NCI-H2029 (cell line): ENCODE measurements at regions not wholly inside any gene's neighbourhood (a gene's known extent, or its start where the extent isn't known, plus 50 kb on each side); places are given as distances from the start of the nearest gene placed in this dataset.
"Not testable (repeated sequence)": the region's sequence is repeated elsewhere in the genome, so short reads cannot be mapped to it uniquely, and the experiment has no call there.

Experiments used
- DNase-seq: peaks from one replicate; lab custom pipeline; 2025; lab: John Stamatoyannopoulos, UW

DNA sequence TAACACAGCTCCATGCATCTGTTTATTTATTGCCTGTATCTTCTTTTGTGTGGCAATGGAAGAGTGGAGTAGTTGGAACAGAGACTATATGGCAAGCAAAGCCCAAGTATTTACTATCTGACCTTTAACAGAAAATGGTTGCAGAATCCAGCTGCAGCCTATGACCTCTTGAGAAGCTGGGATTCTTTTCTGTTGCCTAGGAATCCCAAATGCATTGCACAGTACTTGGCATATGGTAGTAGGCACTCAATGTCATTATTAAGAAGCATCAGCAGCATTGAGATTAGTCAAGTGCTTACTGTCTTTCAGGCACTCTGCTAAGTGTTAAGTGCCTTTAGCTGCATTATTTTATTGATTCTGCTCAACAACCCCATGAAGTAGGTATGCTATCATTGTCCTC, 331.6 kb downstream of the CCDC85A start:
- no peak for DNase-seq

DNA sequence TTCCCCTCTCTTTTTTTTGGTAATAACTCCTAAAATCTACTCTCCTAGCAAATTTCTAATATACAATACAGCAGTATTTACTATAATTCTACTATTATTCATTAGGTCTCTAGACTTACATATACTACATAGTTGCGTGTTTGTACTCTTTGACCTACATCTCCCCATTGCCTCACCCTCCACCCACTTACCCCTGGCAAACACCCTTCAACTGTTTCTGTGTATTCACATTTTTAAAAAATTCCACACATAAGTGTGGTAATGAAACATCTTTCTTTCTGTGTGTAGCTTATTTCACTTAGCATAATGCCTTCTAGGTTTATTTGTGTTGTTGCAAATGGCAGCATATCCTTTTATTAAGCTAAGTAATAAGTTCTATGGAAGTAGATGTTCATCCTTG, 336.0 kb downstream of the CCDC85A start:
- DNase-seq: no peak

DNA sequence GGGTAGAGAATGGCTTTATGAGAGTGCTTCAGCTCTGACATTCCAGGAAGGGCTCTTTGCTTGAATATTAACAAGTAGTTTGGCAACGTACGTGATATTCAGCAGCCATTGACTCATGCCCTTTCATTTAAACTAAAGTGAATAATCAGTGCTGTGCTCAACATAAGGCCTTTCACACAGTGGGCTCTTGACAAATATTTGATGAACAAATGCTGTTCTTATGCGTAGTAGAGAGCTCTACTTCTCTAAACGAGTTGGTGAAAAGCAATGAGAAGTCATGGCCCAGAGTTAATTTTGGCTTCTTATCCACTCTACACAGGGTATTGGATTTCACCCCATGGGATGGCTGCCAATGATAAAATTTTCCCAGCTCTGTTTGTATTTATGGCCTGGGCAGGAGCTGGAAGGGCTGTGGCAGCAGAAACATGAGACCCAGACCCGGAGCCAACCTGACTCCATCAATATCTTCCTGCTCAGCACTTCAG, 338.9 kb downstream of the CCDC85A start:
- peak; percentile 92 for DNase-seq

DNA sequence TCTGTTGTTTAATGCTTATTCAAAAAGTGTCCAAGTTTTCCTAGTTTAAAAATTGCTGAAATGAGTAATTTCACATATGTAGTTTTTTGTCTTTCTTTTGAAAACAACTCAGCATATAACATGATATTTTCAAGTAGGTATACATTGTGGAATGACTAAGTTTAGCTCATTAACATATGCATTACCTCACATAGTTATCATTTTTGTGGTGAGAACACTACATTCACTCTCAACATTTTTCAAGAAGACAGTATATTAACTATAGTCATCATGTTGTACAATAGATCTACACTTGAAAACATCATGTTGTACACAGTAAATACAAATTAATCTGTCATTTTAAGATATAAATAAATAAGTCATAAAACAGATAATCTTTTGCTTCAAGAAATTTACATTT, 340.0 kb downstream of the CCDC85A start:
- no peak for DNase-seq

DNA sequence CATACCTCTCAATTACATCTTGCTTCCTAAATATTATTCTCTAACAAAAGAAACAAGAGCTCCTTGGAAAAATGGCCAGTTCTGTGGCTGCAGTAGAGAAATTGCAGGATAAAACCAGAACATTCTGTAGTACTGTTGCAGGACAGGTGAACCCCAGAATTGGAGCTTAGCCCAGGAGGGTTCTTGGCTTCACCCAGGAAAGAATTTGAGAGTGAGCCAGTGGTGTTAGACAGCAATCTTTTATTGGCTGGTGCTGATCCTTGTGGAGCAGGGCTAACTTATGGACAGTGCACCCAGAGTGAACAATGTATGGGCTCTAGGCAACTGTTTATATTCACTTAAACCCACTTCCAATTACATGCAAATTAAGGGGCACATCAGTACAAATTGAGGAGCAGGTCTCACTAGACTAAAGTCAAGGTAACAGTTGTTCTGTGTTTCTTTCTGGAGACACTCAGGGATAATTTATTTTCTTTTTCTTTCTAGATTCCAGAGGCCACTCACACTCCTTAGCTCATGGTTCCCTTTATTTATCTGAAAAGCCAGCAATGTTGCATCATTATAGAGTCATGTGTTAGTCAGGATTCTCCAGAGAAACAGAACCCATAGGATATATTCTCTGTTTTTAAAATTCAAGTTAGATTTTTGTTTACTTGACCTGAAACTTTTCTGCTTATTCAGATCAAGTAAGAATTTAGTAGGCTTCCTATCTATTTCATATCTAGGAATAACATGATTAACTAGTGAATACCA, 348.1 kb downstream of the CCDC85A start:
- DNase-seq: no peak

DNA sequence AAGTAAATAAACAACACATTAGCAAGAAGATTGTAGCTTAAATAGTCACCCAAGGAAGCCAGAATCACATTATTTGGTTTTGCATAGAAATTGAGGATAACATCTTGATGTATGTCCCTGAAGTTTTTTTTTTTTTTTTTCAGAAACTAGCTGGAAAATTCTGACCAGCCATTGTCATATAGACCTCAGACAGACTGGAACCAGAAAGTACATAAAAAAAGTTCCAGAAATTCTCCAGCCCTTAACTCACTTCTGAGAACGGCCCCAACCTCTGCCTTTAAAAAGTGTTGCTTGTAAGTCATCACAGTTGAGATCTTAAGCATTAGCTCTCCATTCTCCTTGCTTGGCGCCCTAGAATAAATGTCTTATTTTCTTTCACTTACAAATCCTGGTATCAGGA, 350.5 kb downstream of the CCDC85A start:
- DNase-seq: no peak

DNA sequence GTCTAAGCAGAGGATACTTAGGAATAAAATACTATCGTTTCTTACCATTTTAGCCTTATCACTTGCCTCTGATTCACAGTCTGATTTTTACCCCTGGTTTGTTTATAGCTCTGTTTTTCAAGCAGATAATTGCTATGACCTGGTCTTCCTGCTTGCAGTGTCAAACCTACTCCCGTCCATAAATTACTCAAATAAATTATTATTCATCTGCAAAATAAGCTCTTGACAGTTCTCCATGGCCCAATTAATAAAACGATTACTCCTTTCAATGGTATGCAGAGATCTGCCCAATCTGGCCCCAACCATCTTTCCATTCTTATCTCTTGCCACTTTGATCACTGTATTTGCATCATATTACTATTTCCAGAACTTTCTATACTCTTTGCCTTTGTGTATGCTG, 354.0 kb downstream of the CCDC85A start:
- no peak for DNase-seq

DNA sequence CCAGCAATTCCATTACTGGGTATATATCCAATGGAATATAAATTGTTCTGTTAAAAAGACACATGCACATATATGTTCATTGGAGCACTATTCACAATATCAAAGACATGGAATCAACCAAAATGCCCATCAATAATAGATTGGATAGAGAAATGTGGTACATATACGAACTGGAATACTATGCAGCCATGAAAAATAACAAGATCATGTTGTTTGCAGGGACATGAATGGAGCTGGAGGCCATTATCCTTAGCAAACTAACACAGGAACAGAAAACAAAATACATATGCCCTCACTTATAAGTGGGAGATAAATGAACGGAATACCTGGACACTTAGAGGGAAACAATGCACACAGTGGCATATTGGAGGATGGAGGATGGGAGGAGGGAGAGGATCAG, 355.8 kb downstream of the CCDC85A start:
- no peak for DNase-seq

DNA sequence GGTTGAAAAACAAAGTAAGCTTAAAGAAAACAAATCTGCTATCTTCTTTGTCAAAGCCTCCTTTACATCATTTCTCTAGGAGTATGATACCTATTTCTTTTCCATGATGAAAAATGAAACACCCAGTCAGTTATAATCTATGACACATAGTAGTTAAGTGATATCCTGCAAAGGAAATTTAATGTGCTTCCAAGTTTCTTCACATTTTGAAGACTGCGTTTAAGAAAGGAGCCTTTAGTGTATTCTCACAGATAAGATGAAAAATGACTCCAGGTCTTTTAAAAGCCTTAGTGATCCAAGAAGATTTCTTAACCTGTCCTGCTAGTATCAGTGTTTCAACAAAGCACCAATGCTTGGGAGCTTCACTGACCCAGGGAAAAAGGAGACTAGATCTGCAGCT, 356.7 kb downstream of the CCDC85A start:
- DNase-seq: no peak

DNA sequence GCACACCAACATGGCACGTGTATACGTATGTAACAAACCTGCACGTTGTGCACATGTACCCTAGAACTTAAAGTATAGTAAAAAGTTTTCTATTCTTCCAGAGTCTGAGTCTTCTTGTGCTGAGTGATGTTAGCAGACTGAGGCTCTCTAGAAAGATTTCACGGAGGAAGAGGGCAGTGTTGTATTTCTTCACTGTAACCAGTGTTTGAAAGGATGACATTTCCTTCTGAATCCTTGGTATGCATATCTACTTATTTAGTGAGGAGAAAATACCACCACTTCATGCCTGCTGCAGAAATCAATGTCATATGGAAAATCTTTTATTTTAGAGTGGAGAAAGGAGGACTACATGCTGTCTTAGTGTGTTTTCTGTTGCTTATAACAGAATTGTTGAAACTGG, 357.1 kb downstream of the CCDC85A start:
- DNase-seq: no peak

DNA sequence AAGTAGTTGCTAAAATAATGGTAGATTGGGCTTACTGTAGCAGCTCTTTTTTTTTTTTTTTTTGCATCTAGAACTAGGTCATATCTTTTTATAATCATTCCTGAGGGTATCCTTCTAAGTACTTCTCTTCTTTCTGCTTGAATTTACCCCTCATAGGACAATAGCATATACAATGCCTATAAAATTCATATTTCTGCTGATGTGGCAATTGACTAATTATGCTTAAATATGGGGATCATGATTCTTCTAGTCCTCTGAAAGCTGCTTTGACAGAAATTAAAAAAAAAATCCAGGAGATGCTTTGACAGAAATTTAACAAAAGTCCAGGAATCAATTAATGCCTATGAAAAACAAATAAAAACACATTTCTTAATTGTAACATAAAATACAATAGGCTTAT, 358.4 kb downstream of the CCDC85A start:
- no peak for DNase-seq

DNA sequence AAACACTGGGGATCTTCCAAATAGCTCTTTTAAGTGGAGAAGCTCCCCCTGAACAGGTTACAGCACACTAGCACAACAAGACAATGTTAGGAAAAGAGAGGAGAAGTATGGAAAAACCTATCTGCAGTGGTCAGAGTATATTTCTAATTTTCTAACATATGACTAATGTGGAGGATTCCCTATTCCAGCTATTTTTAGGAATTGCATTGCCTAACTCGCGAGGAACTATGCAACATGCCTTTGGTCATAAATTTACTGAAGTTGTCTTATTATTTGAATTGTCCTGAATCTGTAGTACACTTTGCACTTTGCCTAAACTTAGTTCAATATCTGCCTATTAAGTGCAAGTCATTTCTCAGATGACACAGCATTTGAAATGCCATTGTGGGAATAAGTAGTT, 381.4 kb downstream of the CCDC85A start:
- DNase-seq: no peak

DNA sequence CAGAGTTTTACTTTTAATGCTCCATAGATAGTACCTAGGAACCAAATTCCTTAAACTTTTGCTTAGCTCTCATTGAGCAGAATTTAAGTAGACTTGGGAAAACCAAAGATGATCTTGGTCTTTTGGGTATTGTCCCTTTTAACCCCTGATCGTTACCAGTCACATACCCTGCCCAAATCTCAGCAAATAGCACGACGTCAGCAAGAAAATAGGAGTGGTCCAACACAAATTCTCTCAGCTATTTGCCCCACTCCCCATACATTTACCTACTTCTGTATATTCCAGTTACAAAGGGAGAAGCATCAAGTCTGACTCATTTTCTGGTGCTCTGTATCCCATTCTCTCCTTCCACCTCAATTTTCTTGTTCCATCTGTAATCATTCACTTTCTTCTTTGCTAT, 387.3 kb downstream of the CCDC85A start:
- DNase-seq: no peak

DNA sequence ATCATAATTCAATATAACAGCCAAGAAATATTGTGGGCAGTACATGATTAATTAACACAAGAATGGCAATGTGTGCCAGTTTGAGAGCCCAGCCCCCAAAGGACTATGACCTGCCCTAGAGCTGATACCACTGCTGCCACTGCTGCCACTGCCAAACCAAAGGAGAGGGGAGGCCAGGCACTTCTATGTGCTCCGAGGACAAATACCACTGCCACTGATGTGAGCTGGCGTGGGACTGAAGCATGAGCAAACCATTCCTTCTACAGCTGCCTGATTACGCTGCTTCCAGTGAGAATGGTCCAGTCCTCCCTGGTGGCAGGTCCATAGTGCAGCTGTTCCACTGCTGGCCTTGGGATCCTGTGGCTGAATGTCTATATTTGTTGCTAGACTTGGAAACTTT, 392.2 kb downstream of the CCDC85A start:
- DNase-seq: no peak

DNA sequence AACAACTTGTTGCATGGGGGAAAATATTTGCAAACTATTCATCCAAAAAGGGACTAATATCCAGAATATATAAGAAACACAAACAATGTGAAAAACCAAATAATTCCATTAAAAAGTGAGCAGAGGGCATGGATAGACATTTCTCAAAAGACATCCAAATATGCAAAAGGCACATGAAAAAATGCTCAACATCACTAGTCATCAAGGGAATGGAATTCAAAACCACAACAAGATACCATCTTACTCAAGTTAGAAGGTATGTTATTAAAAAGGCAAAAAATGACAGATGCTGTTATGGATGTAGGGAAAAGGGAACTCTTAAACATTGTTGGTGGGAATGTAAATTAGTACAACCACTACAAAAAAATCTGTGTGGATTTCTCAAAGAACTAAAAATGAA, 396.5 kb downstream of the CCDC85A start:
- DNase-seq: no peak

DNA sequence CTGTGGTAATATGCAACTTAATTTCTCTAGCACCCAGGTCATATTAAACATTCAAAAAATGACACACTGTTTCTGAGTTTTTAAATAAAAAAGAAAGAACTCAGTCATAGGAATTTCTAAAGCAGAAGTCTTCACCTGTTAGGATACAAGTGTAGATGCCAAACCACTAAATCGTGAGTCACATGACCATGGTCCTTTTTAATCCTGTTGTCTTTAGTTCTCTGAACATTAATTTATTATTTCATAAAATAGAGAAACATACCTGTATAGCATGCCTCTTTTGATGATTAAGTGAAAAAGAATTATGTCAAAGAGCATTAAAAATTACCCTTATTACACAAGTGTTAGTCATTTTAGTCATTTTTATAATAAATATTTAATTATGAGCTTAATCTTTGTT, 398.8 kb downstream of the CCDC85A start:
- no peak for DNase-seq

DNA sequence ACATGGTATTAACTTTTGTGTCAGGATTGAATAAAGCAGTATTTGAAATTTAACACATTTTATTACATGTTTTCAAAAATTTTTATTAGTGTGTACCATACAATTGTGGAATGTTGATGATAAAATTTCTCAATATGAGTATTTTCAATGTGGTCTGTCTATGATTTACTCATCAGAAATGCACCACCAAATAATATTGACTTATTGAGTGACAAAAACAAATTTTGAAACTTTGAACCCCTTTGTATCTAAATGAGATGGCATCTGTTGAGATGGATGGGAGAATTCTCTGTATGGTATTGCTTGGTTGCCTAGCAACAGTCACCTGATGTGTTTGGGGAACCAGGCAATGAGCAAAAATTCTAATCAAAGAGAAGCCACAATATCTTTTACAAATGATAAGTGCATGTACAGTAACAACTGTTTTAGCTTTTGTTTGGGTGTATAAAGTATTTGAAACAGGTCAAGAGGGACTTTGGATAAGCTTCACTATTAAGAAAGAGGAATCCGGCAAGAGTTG, 400.1 kb downstream of the CCDC85A start:
- DNase-seq: no peak

DNA sequence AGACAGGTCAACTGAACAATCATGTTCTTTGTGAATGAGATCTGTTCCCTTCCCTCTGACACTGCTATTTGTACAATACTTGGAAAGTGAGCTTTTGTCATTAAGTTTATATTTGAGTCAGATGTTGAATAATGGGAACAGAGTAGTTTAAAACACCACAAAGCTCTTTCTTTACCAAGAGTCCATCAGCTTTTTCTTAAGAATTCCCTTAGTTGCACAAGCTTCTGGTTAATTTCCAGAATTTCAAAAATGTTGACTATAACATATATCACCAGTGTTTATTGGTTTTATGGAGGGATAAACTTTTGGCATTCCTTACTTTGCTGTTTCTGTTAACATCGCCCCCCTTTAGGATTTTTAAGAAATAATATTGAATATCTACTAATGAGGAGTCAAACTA, 403.7 kb downstream of the CCDC85A start:
- no peak for DNase-seq

DNA sequence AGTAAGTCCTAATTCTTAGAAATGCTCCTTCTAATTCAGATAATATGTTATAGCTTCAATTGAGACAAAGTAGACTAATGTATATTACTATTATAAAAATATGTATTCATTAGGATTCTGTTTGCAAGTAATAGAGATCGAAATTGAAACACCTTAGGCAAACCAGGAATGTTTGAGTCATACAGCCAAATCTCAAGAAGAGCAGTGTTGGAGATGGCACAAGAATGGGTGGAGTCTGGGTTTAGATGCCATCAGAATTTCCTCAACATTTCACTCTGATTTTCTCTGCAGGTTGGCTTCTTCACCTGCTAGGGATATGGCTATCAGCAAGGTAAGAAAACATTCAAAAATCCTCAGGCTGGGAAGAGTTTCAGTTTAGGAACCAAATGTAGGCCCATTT, 405.4 kb downstream of the CCDC85A start:
- no peak for DNase-seq

DNA sequence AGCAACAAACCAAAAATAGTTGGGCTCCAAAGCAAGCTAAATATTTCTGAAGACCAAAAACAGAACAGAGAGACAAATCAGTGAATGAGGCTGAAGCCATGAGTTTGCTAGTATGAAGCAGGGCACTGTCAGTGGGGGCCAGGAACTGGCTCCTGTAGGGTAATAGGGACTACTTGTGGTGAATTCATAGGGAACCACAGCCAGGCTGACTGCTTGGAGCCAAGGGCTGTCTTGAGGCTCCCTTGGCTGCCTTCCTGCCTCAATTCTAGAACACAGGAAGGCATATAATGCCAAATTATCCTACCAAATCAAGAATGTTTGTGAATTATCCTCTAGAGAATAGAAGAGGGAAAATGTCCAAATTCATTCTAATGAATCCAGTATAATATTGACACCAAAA, 406.0 kb downstream of the CCDC85A start:
- DNase-seq: no peak

DNA sequence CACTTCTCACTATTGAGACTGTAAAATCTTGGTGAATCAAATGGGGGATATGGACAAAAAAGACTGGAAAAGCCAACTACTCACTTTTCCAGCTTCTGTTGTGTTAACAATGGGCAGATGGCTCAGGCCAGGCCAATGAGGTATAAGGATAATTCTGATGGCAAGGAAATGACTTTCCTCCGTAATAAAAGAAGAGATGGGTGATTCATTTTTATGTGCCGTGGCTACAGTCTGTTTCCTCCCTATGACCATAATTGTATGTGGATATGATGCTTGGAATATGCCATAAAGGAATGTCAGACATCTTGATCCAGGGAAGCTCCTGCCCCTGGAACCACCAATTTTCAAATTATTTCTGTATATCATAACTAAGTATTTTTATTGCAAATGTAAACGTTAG, 406.8 kb downstream of the CCDC85A start:
- no peak for DNase-seq

DNA sequence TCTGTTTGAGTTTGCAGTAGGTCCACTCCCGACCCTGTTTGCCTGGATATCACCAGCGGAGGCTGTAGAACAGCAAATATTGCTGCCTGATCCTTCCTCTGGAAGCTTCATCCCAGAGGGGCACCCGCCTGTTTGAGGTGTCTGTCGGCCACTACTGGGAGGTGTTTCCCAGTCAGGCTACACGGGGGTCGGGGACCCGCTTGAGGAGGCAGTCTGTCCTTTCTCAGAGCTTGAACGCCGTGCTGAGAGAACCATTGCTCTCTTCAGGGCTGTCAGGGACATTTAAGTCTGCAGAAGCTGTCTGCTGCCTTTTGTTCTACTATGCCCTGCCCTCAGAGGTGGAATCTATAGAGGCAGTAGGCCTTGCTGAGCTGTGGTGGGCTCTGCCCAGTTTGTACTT, 422.3 kb downstream of the CCDC85A start:
- DNase-seq: not testable (repeated sequence)

DNA sequence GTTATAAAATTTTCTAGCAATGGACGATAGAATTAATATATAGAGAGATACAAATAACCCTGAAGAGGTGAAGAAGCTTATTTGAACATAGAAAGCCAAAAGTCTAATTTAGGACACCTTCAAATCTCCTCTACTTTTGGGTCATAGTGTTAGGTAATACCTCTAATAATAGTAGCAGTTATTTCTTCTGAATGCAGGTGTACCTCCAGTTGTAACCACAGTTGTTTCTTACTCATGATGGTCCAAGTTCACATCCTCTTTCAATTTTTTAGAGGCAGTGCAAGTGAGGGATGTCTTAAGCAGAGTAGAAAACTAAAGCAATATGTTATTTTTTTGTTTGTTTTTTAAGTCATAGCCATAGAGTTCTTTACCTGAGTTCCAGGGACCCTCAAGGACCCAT, 429.5 kb downstream of the CCDC85A start:
- DNase-seq: no peak

DNA sequence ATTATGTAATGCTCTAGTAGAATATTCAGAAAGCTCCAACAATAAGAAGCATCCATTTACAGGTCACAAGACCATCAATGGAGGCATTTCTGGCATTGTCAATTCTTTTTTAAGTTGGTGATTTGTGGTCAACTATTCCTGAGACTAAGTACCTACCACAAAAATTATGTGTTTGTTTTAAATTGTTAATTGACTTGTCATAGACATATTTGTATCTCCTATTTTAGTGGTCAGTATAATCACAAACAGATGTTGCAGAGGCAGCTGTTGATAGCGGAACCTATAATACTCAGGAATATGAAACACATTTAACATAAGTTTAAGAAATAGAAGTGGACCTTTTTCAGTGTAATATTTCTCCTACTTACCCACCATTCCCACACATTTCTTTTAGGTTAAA, 430.1 kb downstream of the CCDC85A start:
- DNase-seq: no peak
